Right lobe of liver (tissue), 4 donors: ENCODE measurements at regions not wholly inside any gene's neighbourhood (a gene's known extent, or its start where the extent isn't known, plus 50 kb on each side); places are given as distances from the start of the nearest gene placed in this dataset.

Experiments
- CTCF ChIP-seq, 4 donors: fragments of 200-600 bp in 3 of 4; fragments of 450-650 bp in 1 of 4; IDR thresholded peaks; one replicate each; pipeline versions ENCODE4 v1.5.1 to v1.8.0; 2016 to 2022; ENCODE audit warnings: antibody characterized with exemption in 4 of 4, mild to moderate bottlenecking in 2 of 4
- POLR2A ChIP-seq: fragments of 450-650 bp; IDR thresholded peaks from one replicate; pipeline ENCODE4 v1.6.1; 2017; ENCODE audit warnings: antibody characterized with exemption, mild to moderate bottlenecking
- donor health status: DM: no; HTN: no; CAD: no.
- donor health status: DM: no; HTN: no; CAD: no.
- donor health status: DM: no; HTN: yes; CAD: no.

GRCh38 chr1:94636624-94637023 is 95.1 kb upstream of the F3 start:
- TF ChIP-seq CTCF (IDR thresholded peaks at IDR 0.05): no peak
- TF ChIP-seq POLR2A: no peak
